Activated CD4-positive, alpha-beta T cell treated with anti-CD3 and anti-CD28 coated beads for 36 hours (primary cell): ENCODE measurements at regions not wholly inside any gene's neighbourhood (a gene's known extent, or its start where the extent isn't known, plus 50 kb on each side); places are given as distances from the start of the nearest gene placed in this dataset.

Experiments used
- ATAC-seq: fragments of 200-7000 bp; cut with Tn5 transposase; one replicate; pipeline ENCODE4 v1.10.0; 2021; ENCODE audit warnings: mild to moderate bottlenecking, moderate library complexity
- CTCF ChIA-PET: fragments of 350-600 bp; sonication (Branson Sonifier 250); formaldehyde crosslinking; loops from one replicate; lab custom pipeline; 2021; ENCODE audit warnings: antibody characterized with exemption; lab: Charles Lee
- POLR2A ChIA-PET: fragments of 350-600 bp; sonication (Branson Sonifier 250); formaldehyde crosslinking; loops from one replicate; lab custom pipeline; 2021; ENCODE audit warnings: antibody characterized with exemption, inconsistent platforms; lab: Charles Lee
- DNase-seq: peaks from one replicate; pipeline ENCODE4 v3.0.0-alpha.2; 2020
- H3K27ac Mint-ChIP-seq: one replicate; pipeline ENCODE4 v1.8.0; 2021; ENCODE audit warnings: mixed read lengths
- H3K27me3 Mint-ChIP-seq: one replicate; pipeline ENCODE4 v1.8.0; 2021; ENCODE audit warnings: mixed read lengths
- H3K36me3 Mint-ChIP-seq: one replicate; pipeline ENCODE4 v1.8.0; 2021; ENCODE audit warnings: low read depth, mixed read lengths
- H3K4me1 Mint-ChIP-seq: one replicate; pipeline ENCODE4 v1.8.0; 2021; ENCODE audit warnings: mixed read lengths
- H3K4me3 Mint-ChIP-seq: one replicate; pipeline ENCODE4 v1.8.0; 2021; ENCODE audit warnings: mild to moderate bottlenecking, moderate library complexity, mixed read lengths
- H3K9me3 Mint-ChIP-seq: one replicate; pipeline ENCODE4 v1.8.0; 2021; ENCODE audit warnings: low read depth, mixed read lengths
- intact Hi-C, 2 experiments: fragments of 100-400 bp; cut with DNase I in 1 of 2; cut with micrococcal nuclease in 1 of 2; formaldehyde crosslinking; loops; one replicate each; pipeline versions ENCODE4 v1.14.2 to v1.15.1; 2022 to 2024; cut with DNase I, micrococcal nuclease

DNA sequence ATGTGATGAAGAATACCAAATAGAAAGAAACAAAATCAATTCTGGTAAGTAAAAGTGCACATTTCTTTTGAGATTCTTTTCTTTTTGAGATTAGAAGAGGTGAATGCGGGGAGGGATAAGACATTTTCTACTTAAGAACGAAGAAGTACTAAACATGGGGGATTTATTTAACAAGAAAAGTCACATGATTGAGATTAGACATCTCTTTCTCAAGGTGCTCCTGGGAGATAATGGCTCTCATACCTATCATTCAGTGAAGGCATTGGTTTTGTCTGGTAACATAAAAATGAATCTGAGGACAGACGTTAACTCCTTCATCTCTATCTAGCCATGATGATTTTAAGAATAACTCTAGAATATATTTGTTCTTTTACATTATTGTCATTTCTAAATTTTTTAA lies 147.9 kb upstream of the SAMSN1 start:
- no peak for ATAC-seq
- intact Hi-C loops, result no loop called here

DNA sequence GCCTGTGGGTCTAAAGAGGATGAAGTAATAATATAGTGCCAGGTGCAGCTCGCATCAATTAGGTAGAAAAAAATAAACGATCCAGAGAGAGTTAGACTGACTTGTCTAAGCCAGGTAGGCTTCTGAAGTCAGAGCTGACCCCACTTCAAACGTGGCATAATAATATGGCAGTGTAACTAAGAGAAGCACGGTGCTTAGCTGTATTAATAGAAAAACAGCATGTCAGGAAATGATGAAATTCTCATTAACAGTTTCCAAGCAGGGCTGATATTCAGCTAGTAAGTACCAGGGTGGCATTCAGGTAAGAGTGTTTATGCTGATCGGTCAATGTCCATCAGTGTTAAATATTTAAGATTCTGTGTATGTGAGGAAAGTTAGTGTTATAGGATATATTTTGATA lies 145.8 kb upstream of the SAMSN1 start:
- Mint-ChIP-seq H3K36me3 (no peaks in the 10 kb centered on the region), H3K4me3 (no peak overlapping the region), H3K27ac (no peak overlapping the region), H3K27me3 (no peaks in the 10 kb centered on the region), H3K9me3 (peaks cover 8% of the 10 kb centered on the region), H3K4me1 (peaks cover 21% of the 10 kb centered on the region)
- DNase-seq (no peak), ATAC-seq (no peak)
- ChIA-PET CTCF (interaction anchor here (0.6 to 1.6 kb wide), 3 partner anchors 10 to 147 kb away, joined by 3 to 5 read pairs (median 4); no protein-coding TSS in a partner anchor), POLR2A (no interaction called here)
- intact Hi-C loops, result no loop called here

More for the DNA sequence above, 147.9 kb upstream of the SAMSN1 start:
- Mint-ChIP-seq H3K4me1 (peaks cover 9% of the 10 kb centered on the region), H3K27me3 (no peaks in the 10 kb centered on the region), H3K9me3 (peaks cover 8% of the 10 kb centered on the region), H3K4me3 (no peak overlapping the region), H3K36me3 (no peaks in the 10 kb centered on the region), H3K27ac (no peak overlapping the region)
- no peak for DNase-seq
- CTCF ChIA-PET, result no interaction called here
- POLR2A ChIA-PET, result no interaction called here

DNA sequence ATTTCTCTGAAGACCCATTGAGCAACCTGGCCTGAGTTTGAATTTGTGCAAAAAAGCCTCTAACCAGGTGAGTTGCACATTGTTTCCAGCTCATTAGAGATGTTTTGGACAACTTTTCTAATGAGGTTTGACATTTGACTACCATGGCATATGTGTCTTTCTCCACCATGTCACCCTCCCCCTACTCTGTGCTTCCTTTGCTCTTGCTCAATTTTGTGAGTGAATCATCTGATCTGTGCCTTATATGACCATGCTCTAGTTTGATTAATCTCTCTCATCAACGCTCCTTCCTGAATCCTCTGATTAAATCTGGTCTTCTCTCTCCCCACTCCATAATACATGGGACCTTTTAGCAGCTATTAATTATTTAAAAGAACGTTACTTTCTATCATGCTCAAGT lies 144.8 kb upstream of the SAMSN1 start:
- H3K4me1 Mint-ChIP-seq, result peaks cover 28% of the 10 kb centered on the region
- ChIA-PET CTCF (interaction anchor here (0.9 to 1.3 kb wide), 2 partner anchors 28 to 47 kb away, joined by 3 read pairs; no protein-coding TSS in a partner anchor), POLR2A (no interaction called here)
- H3K27ac Mint-ChIP-seq, result no peak overlapping the region
- ATAC-seq (peak; percentile 54), DNase-seq (peak; percentile 20)
- H3K27me3 Mint-ChIP-seq, result no peaks in the 10 kb centered on the region
- no peak overlapping the region for H3K4me3 Mint-ChIP-seq
- intact Hi-C loops, result no loop called here
- H3K9me3 Mint-ChIP-seq, result peaks cover 8% of the 10 kb centered on the region
- no peaks in the 10 kb centered on the region for H3K36me3 Mint-ChIP-seq

DNA sequence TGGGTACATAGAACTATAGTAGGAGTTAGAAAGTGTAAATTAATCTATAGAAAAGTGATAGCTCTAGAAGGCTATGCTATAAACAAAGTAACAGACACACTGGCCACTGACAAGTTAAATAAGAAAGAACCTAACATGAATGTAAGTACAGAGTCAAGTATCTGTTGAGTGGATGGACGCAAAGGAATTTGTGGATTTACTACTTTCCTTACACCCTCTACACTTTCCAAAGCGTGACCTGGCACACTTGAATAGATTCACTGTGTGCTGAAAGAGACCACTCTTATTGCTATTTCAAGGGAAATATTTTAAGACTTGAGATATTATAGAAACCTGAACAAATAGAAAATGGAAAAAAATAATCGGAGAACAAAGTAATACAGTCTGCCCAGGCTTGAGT lies 142.8 kb upstream of the SAMSN1 start:
- DNase-seq (no peak), ATAC-seq (no peak)
- peaks cover 28% of the 10 kb centered on the region for H3K4me1 Mint-ChIP-seq
- intact Hi-C loops, result loop anchor here in 1 of 2 experiments (5.0 kb wide), 2 partner anchors 38 to 142 kb away; partner anchors contain the start of gene SAMSN1
- no peaks in the 10 kb centered on the region for H3K36me3 Mint-ChIP-seq
- H3K4me3 Mint-ChIP-seq, result no peak overlapping the region
- ChIA-PET CTCF (no interaction called here), POLR2A (no interaction called here)
- H3K9me3 Mint-ChIP-seq, result peaks cover 8% of the 10 kb centered on the region
- no peak overlapping the region for H3K27ac Mint-ChIP-seq
- no peaks in the 10 kb centered on the region for H3K27me3 Mint-ChIP-seq

DNA sequence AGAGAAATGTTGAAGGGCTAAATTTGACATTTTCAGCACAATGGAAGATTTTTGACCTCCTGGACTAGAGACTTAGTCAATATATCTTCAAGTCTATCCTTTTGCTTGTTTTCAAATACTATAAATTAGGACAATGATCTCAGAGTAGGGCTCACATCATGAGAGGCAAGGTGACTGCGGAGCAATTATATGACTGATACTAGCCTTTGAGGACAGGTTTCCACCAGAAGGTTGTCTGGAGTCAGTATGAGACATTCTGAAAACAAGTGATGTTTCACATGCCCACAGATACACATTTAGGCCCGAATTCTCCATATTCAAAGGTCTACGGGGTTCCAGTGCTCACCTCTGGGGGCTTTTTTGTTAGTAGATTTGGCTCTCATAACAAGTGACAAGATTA lies 142.3 kb upstream of the SAMSN1 start:
- POLR2A ChIA-PET, result no interaction called here

DNA sequence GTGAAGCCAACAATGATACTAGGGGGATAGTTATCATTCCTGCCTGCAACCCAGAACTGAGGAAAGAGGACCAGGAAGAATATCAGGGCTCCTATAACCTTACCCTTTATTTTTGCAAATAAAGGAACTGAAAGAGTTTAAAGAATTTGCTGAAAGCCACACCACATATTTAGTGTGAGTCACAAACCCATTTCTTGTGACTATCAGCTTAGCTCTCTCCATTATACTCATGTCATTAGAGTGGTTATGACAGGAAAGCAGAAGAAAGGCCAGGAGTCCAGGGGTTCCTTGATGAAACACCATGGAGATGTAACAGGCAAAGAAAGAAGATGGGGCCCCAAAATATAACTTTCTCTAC lies 141.1 kb upstream of the SAMSN1 start:
- ChIA-PET CTCF (interaction anchor here (0.8 kb wide), 1 partner anchor 51 kb away, joined by 3 read pairs; no protein-coding TSS in a partner anchor), POLR2A (no interaction called here)
- ATAC-seq, result peak; percentile 70
- intact Hi-C loops, result loop anchor here in 1 of 2 experiments (5.0 kb wide), 2 partner anchors 40 to 140 kb away; partner anchors contain the start of gene SAMSN1
- H3K27me3 Mint-ChIP-seq, result no peaks in the 10 kb centered on the region
- peaks cover 8% of the 10 kb centered on the region for H3K9me3 Mint-ChIP-seq
- H3K27ac Mint-ChIP-seq, result no peak overlapping the region
- H3K4me1 Mint-ChIP-seq, result peaks cover 33% of the 10 kb centered on the region
- no peaks in the 10 kb centered on the region for H3K36me3 Mint-ChIP-seq
- DNase-seq, result no peak
- no peak overlapping the region for H3K4me3 Mint-ChIP-seq

More for the DNA sequence above, 142.3 kb upstream of the SAMSN1 start:
- CTCF ChIA-PET, result interaction anchor here (1.1 kb wide), 1 partner anchor 9 kb away, joined by 3 read pairs; no protein-coding TSS in a partner anchor
- ATAC-seq, result no peak
- H3K9me3 Mint-ChIP-seq, result peaks cover 8% of the 10 kb centered on the region
- intact Hi-C loops, result loop anchor here in 1 of 2 experiments (5.0 kb wide), 2 partner anchors 39 to 141 kb away; partner anchors contain the start of gene SAMSN1
- peaks cover 29% of the 10 kb centered on the region for H3K4me1 Mint-ChIP-seq
- H3K27ac Mint-ChIP-seq, result no peak overlapping the region
- H3K4me3 Mint-ChIP-seq, result no peak overlapping the region
- no peak for DNase-seq
- no peaks in the 10 kb centered on the region for H3K27me3 Mint-ChIP-seq
- H3K36me3 Mint-ChIP-seq, result no peaks in the 10 kb centered on the region

DNA sequence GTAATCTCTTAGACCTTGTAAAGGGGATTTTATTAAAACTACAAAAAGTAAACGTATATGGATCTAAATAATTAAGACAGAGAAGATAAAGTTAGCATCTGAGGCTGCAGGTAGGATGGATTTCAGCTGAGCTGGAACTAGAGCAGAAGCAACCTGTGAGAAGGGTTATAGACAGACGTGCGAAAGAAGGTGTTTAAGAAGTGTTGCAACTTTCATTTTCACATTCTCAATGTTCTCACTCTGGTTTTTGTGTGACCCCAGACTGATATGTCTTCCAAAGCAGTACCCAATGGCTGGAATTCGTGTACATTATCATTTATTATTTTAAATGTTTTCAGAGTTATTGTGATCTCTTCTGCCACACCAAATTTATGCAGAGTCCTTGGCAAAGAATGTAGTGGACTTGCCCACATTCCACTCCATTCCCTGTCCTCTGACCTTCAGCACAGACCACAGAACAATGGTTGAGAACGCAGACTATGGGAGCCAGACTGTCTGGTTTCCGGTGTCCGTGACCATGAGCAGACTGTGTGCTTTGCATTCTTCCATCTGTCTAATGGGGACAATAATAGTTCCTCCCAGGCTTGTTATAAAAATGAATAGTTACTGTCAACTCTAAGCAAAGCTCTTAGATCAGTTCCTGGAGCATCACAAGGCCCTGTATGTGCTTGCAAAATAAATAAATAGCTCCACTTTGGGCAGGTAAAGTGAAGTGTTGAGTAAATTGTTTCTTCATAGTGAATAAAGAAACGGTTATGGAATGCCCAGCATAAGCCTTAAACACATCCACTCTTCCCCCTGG lies 140.6 kb upstream of the SAMSN1 start:
- no peaks in the 10 kb centered on the region for H3K27me3 Mint-ChIP-seq
- peaks cover 28% of the 10 kb centered on the region for H3K4me1 Mint-ChIP-seq
- intact Hi-C loops, result loop anchor here in 1 of 2 experiments (5.0 kb wide), 2 partner anchors 41 to 139 kb away; partner anchors contain the start of gene SAMSN1
- H3K36me3 Mint-ChIP-seq, result no peaks in the 10 kb centered on the region
- H3K4me3 Mint-ChIP-seq, result no peak overlapping the region
- ATAC-seq (peak; percentile 10), DNase-seq (no peak)
- ChIA-PET CTCF (no interaction called here), POLR2A (no interaction called here)
- H3K27ac Mint-ChIP-seq, result no peak overlapping the region
- peaks cover 8% of the 10 kb centered on the region for H3K9me3 Mint-ChIP-seq

DNA sequence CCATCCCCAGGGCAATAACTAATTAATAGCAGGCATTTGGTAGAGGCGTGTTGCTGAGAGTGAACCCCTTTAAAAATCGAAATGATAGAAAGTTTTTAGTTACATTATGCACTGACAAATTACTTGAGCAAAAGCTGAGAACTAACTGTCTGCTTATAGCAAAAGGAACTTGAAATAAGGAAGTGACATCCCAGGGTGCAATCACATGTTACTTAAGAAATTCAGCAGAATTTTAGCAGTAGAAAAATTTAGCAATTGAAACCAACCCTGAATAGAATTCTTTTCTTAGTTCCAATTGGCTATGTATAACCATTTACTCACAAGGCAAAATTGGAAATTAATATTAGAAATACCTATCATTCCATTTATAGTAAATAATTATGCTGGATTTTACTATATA lies 139.5 kb upstream of the SAMSN1 start:
- Mint-ChIP-seq H3K4me3 (no peak overlapping the region), H3K4me1 (peaks cover 24% of the 10 kb centered on the region), H3K9me3 (peaks cover 8% of the 10 kb centered on the region), H3K27ac (no peak overlapping the region), H3K27me3 (no peaks in the 10 kb centered on the region), H3K36me3 (no peaks in the 10 kb centered on the region)
- ChIA-PET POLR2A (no interaction called here), CTCF (no interaction called here)
- DNase-seq (no peak), ATAC-seq (no peak)
- intact Hi-C loops, result loop anchor here in 1 of 2 experiments (5.0 kb wide), 2 partner anchors 42 to 138 kb away; partner anchors contain the start of gene SAMSN1

DNA sequence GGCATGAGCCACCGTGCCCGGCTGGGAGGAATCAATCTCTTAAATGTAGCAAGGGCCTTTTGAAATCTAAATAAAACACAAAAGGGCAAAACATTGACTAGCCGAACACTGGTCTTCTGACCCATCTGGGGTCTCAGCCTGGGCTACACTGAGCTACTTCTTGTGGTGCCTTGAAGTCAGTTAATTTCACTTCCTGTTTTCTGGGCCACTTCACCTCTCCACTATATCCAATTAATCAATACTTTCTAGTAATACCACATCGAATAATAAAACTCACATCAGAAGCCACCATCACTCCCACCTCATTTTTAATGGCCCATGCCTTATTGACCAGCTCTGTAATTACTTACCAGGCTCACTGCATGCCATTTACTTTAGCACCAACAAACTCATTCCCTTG lies 138.0 kb upstream of the SAMSN1 start:
- no peaks in the 10 kb centered on the region for H3K27me3 Mint-ChIP-seq
- H3K27ac Mint-ChIP-seq, result no peak overlapping the region
- ChIA-PET CTCF (no interaction called here), POLR2A (no interaction called here)
- no peak overlapping the region for H3K4me3 Mint-ChIP-seq
- no peaks in the 10 kb centered on the region for H3K9me3 Mint-ChIP-seq
- intact Hi-C loops, result no loop called here
- ATAC-seq, result no peak
- no peak for DNase-seq
- H3K36me3 Mint-ChIP-seq, result no peaks in the 10 kb centered on the region
- peaks cover 28% of the 10 kb centered on the region for H3K4me1 Mint-ChIP-seq

DNA sequence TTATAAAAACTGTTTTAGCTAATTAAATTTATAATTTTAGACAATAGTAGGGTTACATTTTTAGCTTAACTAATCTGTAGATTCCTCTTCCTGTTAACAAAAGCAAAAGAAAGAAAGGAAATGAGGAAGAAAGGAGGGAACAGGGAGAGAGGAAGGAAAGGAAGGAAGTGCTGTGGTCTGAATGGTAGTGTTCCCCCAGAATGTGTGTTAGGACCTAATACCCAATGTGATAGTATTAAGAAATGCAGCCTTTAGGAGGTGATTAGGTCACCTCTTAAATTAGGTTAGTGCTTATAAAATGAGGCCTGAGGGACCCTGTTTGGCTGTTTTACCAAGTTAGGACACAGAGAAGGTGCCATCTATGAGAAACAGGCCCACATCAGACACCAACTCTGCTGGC lies 136.9 kb upstream of the SAMSN1 start:
- intact Hi-C loops, result loop anchor here in 1 of 2 experiments (2.0 kb wide), 1 partner anchor 40 kb away; no protein-coding TSS in a partner anchor
- no peak for ATAC-seq
- Mint-ChIP-seq H3K27ac (no peak overlapping the region), H3K9me3 (peaks cover 3% of the 10 kb centered on the region), H3K36me3 (no peaks in the 10 kb centered on the region), H3K27me3 (no peaks in the 10 kb centered on the region), H3K4me3 (no peak overlapping the region), H3K4me1 (peaks cover 24% of the 10 kb centered on the region)
- no peak for DNase-seq
- ChIA-PET POLR2A (interaction anchor here (0.6 kb wide), 1 partner anchor 253 kb away, joined by 3 read pairs; no protein-coding TSS in a partner anchor), CTCF (no interaction called here)

DNA sequence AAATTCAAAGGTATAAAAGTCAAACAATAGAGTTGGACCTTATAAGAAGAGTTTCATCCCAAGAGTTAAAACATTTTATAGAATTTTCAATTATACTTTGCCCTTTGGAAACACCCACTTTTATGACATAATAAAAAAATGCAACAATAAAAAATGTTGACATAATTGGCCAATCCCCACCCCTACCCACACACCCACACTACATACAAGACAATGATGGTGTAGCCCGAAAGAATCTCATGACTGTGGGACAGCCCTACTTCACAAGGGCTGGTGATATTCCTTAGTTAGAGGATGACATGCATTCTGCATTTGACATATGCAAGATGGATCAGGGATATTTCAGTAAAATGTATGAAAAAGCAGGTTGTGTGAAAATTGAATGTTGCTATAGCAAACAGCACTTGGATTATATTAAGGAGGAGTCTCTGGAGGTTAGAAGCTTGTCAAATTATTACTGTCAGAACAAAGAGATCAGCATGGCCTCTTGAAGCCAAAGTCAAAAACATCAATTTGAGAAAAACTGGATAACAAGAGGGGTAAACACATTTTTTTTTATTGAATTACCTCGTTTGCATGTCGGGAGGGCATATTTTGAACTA lies 133.0 kb upstream of the SAMSN1 start:
- POLR2A ChIA-PET, result no interaction called here
- no peak for ATAC-seq
- Mint-ChIP-seq H3K36me3 (peaks cover 2% of the 10 kb centered on the region), H3K27me3 (no peaks in the 10 kb centered on the region), H3K4me3 (no peak overlapping the region), H3K4me1 (peaks cover 31% of the 10 kb centered on the region), H3K9me3 (peaks cover 3% of the 10 kb centered on the region), H3K27ac (no peak overlapping the region)
- intact Hi-C loops, result no loop called here
- DNase-seq, result no peak
- CTCF ChIA-PET, result no interaction called here
